A673 (cell line): ENCODE measurements at regions not wholly inside any gene's neighbourhood (a gene's known extent, or its start where the extent isn't known, plus 50 kb on each side); places are given as distances from the start of the nearest gene placed in this dataset.

ENCODE experiments used
- EZH2 ChIP-seq: fragments of 200-600 bp; sonication (generic); IDR thresholded peaks from 2 replicates; pipeline ENCODE4 v1.6.1; 2017; ENCODE audit warnings: borderline replicate concordance, low read depth, mild to moderate bottlenecking, mixed read lengths, antibody characterized with exemption, low read length; ENCODE audit not compliant: poor library complexity, severe bottlenecking
- TF ChIP-seq, protein P1 (sequence below): fragments of 300-800, 200-600 bp; sonication (generic); conservative IDR thresholded peaks from 2 replicates; pipeline ENCODE4 v1.5.1; 2017; ENCODE audit warnings: low read depth, mild to moderate bottlenecking, antibody characterized with exemption, low read length, moderate library complexity, mixed read lengths

DNA sequence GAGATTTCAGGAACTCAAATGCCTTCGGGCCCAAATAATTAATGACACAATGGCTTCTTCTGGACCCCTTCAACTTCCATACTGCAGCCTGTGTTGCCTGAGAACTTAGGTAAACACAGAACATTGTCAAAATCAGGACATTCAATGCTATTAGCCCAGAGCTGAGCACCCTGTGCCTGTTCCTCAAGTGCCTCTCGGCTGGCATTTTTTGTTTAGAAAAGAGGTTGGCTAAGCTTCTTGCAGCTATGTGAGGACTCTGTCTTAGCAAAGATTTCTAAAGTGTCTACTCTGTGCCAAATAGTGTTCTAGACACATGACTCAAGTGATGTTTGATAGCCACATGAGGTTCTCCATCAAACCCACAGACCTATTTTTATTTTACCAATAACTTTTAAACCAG is 289.3 kb upstream of the ARID1B start:
- TF ChIP-seq, protein P1, sequence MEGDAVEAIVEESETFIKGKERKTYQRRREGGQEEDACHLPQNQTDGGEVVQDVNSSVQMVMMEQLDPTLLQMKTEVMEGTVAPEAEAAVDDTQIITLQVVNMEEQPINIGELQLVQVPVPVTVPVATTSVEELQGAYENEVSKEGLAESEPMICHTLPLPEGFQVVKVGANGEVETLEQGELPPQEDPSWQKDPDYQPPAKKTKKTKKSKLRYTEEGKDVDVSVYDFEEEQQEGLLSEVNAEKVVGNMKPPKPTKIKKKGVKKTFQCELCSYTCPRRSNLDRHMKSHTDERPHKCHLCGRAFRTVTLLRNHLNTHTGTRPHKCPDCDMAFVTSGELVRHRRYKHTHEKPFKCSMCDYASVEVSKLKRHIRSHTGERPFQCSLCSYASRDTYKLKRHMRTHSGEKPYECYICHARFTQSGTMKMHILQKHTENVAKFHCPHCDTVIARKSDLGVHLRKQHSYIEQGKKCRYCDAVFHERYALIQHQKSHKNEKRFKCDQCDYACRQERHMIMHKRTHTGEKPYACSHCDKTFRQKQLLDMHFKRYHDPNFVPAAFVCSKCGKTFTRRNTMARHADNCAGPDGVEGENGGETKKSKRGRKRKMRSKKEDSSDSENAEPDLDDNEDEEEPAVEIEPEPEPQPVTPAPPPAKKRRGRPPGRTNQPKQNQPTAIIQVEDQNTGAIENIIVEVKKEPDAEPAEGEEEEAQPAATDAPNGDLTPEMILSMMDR = no peak
- no peak for TF ChIP-seq EZH2
